ENCODE measurements at regions not wholly inside any gene's neighbourhood (a gene's known extent, or its start where the extent isn't known, plus 50 kb on each side); places are given as distances from the start of the nearest gene placed in this dataset.

DNA sequence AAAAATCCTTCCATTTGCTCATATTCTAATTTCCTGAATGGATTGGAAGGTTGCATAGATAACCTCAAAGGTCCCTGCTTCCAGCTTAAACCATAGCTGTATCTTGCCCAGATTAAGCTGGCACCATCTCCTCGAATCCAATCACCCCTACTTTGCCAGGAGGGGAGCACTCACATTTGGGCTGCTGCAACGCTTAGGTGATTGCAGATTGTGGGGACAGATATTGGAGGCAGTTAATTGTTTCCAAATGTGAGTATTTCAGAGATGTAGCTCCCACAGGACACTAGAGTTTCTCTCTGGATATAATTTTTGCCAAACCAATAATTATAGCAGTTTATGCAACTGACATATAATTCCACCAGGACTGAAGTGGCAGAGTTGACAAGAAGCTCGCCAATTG lies 53.5 kb upstream of the ACSL1 start:
- H3K9me3 ChIP-seq (replicated peaks in 1 of 3), result no peaks in the 10 kb centered on the region
- H3K4me1 ChIP-seq (replicated peaks in 1 of 2), result no peaks in the 10 kb centered on the region
- WGBS, 4 donors, result 87 to 92% (median 90%) methylated on average over 3 of the region's 3 CpGs
- no peak overlapping the region for H3K27ac ChIP-seq
- no peaks in the 10 kb centered on the region for H3K36me3 ChIP-seq (replicated peaks in 1 of 2)
- TF ChIP-seq, protein P1, sequence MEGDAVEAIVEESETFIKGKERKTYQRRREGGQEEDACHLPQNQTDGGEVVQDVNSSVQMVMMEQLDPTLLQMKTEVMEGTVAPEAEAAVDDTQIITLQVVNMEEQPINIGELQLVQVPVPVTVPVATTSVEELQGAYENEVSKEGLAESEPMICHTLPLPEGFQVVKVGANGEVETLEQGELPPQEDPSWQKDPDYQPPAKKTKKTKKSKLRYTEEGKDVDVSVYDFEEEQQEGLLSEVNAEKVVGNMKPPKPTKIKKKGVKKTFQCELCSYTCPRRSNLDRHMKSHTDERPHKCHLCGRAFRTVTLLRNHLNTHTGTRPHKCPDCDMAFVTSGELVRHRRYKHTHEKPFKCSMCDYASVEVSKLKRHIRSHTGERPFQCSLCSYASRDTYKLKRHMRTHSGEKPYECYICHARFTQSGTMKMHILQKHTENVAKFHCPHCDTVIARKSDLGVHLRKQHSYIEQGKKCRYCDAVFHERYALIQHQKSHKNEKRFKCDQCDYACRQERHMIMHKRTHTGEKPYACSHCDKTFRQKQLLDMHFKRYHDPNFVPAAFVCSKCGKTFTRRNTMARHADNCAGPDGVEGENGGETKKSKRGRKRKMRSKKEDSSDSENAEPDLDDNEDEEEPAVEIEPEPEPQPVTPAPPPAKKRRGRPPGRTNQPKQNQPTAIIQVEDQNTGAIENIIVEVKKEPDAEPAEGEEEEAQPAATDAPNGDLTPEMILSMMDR (IDR thresholded peaks at IDR 0.05), result no peak
- TF ChIP-seq POLR2A (IDR thresholded peaks at IDR 0.05), result no peak
- intact Hi-C loops (cut with DNase I), result no loop called here
- H3K27me3 ChIP-seq, result no peaks in the 10 kb centered on the region
- no peak for DNase-seq
- H3K4me3 ChIP-seq, result no peak overlapping the region

DNA sequence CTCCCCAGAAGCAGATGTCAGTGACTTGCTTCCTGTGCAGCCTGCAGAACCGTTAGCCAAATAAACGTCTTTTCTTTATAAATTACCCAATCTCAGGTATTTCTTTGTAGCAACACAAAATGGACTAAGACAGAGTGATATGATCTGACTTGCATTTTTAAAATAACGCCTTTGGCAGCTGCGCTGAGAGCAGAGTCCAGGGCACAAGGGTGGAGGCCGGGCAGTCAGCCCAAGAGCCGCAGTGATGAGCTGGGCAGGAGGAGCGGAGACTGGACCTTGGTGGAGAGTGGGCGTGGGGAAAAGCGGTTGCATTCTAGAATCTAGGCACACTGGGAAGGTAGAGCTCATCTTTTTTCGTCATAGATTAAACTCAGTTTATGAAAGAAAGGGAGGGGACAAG lies 56.5 kb upstream of the ACSL1 start:
- DNase-seq, result no peak
- no peaks in the 10 kb centered on the region for H3K36me3 ChIP-seq (replicated peaks in 1 of 2)
- WGBS, 4 donors, result 83 to 88% (median 88%) methylated on average over 10 of the region's 10 CpGs
- no peak overlapping the region for H3K4me3 ChIP-seq
- H3K27me3 ChIP-seq, result no peaks in the 10 kb centered on the region
- H3K4me1 ChIP-seq (replicated peaks in 1 of 2), result no peaks in the 10 kb centered on the region
- no peak overlapping the region for H3K27ac ChIP-seq
- intact Hi-C loops (cut with DNase I), result no loop called here
- no peaks in the 10 kb centered on the region for H3K9me3 ChIP-seq (replicated peaks in 1 of 3)
- TF ChIP-seq, protein P1 (IDR thresholded peaks at IDR 0.05), result no peak
- no peak for TF ChIP-seq POLR2A (IDR thresholded peaks at IDR 0.05)

DNA sequence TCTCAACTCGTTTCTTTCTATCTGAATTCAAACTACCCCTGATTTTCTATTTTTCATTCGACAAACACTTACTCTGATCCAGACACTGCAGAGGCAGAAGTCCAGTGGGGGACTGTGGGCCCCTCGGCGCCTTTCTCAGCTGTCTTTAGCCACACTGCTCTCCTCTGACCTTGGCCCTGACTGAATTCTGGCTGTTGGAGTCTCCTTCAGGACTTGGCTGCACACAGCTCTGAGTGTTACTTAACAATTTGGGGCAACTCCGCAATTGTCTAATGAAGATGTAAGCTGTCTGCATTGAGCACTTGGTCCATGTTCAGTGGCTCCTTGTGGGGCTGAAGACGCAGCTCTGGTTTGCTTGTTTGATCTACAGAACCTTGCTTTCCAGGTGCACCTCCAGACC lies 57.3 kb upstream of the ACSL1 start:
- no peaks in the 10 kb centered on the region for H3K4me1 ChIP-seq (replicated peaks in 1 of 2)
- no peaks in the 10 kb centered on the region for H3K36me3 ChIP-seq (replicated peaks in 1 of 2)
- intact Hi-C loops (cut with DNase I), result no loop called here
- no peak overlapping the region for H3K4me3 ChIP-seq
- DNase-seq, result no peak
- H3K27me3 ChIP-seq, result no peaks in the 10 kb centered on the region
- WGBS, 4 donors, result 79 to 83% (median 81%) methylated on average over 6 of the region's 6 CpGs
- no peaks in the 10 kb centered on the region for H3K9me3 ChIP-seq (replicated peaks in 1 of 3)
- TF ChIP-seq, protein P1 (IDR thresholded peaks at IDR 0.05), result no peak
- no peak overlapping the region for H3K27ac ChIP-seq

DNA sequence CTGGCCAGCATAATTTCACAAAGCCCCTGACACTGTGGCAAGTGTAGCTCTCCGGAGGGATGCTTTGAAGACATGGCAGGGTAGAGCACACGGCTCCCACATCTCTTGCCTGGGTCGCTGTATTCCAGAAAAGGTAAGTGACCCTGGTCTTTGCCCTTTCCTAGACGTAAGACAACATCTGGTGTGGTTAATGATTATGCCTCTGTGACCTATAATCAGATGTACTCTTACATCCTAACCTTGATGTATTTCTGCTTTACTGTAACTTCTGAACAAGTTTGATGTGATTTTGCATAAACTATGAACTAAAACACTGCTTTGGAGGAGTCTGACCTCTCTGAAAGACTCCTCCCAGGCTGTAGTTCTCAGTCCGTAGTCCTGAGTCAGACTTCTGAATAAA lies 59.1 kb upstream of the ACSL1 start:
- WGBS, 4 donors, result 53 to 71% (median 68%) methylated on average over 5 of the region's 5 CpGs
- H3K9me3 ChIP-seq (replicated peaks in 1 of 3), result no peaks in the 10 kb centered on the region
- no peak for TF ChIP-seq POLR2A (IDR thresholded peaks at IDR 0.05)
- TF ChIP-seq, protein P1 (IDR thresholded peaks at IDR 0.05), result no peak

More for the DNA sequence above, 59.1 kb upstream of the ACSL1 start:
- intact Hi-C loops (cut with DNase I), result no loop called here
- DNase-seq, result no peak
- Histone ChIP-seq H3K36me3 (replicated peaks in 1 of 2) (no peaks in the 10 kb centered on the region), H3K27ac (no peak overlapping the region), H3K4me3 (no peak overlapping the region), H3K27me3 (no peaks in the 10 kb centered on the region), H3K4me1 (replicated peaks in 1 of 2) (no peaks in the 10 kb centered on the region)
